OCI-LY1 (cell line): ENCODE measurements at regions not wholly inside any gene's neighbourhood (a gene's known extent, or its start where the extent isn't known, plus 50 kb on each side); places are given as distances from the start of the nearest gene placed in this dataset.

ENCODE experiments used
- H2AFZ ChIP-seq: fragments of 200-600 bp; sonication (generic), shearing (Covaris generic); 2 replicates; pipeline ENCODE4 v1.6.0; 2014; ENCODE audit warnings: antibody characterized with exemption, mild to moderate bottlenecking, low read length
- H3F3A ChIP-seq: fragments of 200-600 bp; sonication (generic), shearing (Covaris generic); 2 replicates; pipeline ENCODE4 v1.6.0; 2014; ENCODE audit warnings: mild to moderate bottlenecking, antibody characterized with exemption, low read length, moderate library complexity; ENCODE audit not compliant: insufficient read depth
- H3K27ac ChIP-seq: fragments of 200-600 bp; sonication (generic); 2 replicates; pipeline ENCODE4 v1.5.1; 2014; ENCODE audit warnings: low read length, mixed run types, mild to moderate bottlenecking, low read depth; ENCODE audit not compliant: poor library complexity, severe bottlenecking
- H3K27me3 ChIP-seq: fragments of 200-600 bp; sonication (generic); 2 replicates; pipeline ENCODE4 v1.6.0; 2014; ENCODE audit warnings: antibody characterized with exemption, mild to moderate bottlenecking, low read length, moderate library complexity; ENCODE audit not compliant: insufficient read depth
- H3K36me3 ChIP-seq: fragments of 200-600 bp; sonication (generic); 2 replicates; pipeline ENCODE4 v1.6.1; 2014; ENCODE audit warnings: mild to moderate bottlenecking, antibody characterized with exemption, low read length, moderate library complexity, mixed read lengths; ENCODE audit not compliant: insufficient read depth
- H3K4me1 ChIP-seq: fragments of 200-600 bp; sonication (generic); 2 replicates; pipeline ENCODE4 v1.5.1; 2014; ENCODE audit warnings: mild to moderate bottlenecking, low read length, moderate library complexity; ENCODE audit not compliant: insufficient read depth, severe bottlenecking
- H3K4me2 ChIP-seq: fragments of 200-600 bp; sonication (generic), shearing (Covaris generic); 2 replicates; pipeline ENCODE4 v1.6.1; 2014; ENCODE audit warnings: low read length
- H3K4me3 ChIP-seq: fragments of 200-600 bp; sonication (generic); 2 replicates; pipeline ENCODE4 v1.5.1; 2014; ENCODE audit warnings: low read length, low read depth, mild to moderate bottlenecking, mixed read lengths; ENCODE audit not compliant: poor library complexity, severe bottlenecking
- H3K79me2 ChIP-seq: fragments of 200-600 bp; shearing (Covaris generic); 2 replicates; pipeline ENCODE4 v1.6.1; 2016; ENCODE audit warnings: mixed run types, low read length, mixed read lengths; ENCODE audit not compliant: insufficient read depth
- H3K9ac ChIP-seq: fragments of 200-600 bp; sonication (generic), shearing (Covaris generic); 2 replicates; pipeline ENCODE4 v1.6.1; 2014; ENCODE audit warnings: mild to moderate bottlenecking, low read length, mixed read lengths
- H3K9me2 ChIP-seq: fragments of 200-600 bp; sonication (generic), shearing (Covaris generic); 2 replicates; pipeline ENCODE4 v1.6.1; 2014; ENCODE audit warnings: low read depth, mild to moderate bottlenecking, low read length, mixed read lengths
- H3K9me3 ChIP-seq: fragments of 200-600 bp; shearing (Covaris generic); 2 replicates; pipeline ENCODE4 v1.6.1; 2014; ENCODE audit warnings: low read length, mixed read lengths
- H4K20me1 ChIP-seq: fragments of 200-600 bp; sonication (generic), shearing (Covaris generic); 2 replicates; pipeline ENCODE4 v1.6.0; 2016; ENCODE audit warnings: mild to moderate bottlenecking, low read length; ENCODE audit not compliant: insufficient read depth
- CTCF ChIP-seq: fragments of 200-600 bp; sonication (generic), shearing (Covaris generic); IDR thresholded peaks from 2 replicates; pipeline ENCODE4 v1.5.1; 2017; ENCODE audit warnings: mild to moderate bottlenecking, antibody characterized with exemption, low read length, moderate library complexity, mixed read lengths
- EZH2 ChIP-seq: fragments of 200-600 bp; sonication (generic), shearing (Covaris generic); IDR thresholded peaks from 2 replicates; pipeline ENCODE4 v1.8.0; 2017; ENCODE audit warnings: borderline replicate concordance, mixed run types, mild to moderate bottlenecking, antibody characterized with exemption, low read length, moderate library complexity, mixed read lengths

- no peaks in the 10 kb centered on the region for H3F3A ChIP-seq
- no peaks in the 10 kb centered on the region for H3K4me1 ChIP-seq
- no peak overlapping the region for H3K4me2 ChIP-seq
- H3K79me2 ChIP-seq = no peaks in the 10 kb centered on the region
- TF ChIP-seq EZH2 (no peak), CTCF (no peak)
- no peak overlapping the region; the same call in 1 of the 2 replicates for H2AFZ ChIP-seq
- H4K20me1 ChIP-seq = no peaks in the 10 kb centered on the region
- H3K27me3 ChIP-seq = no peaks in the 10 kb centered on the region
- H3K27ac ChIP-seq = no peak overlapping the region
- H3K4me3 ChIP-seq = no peak overlapping the region
- no peaks in the 10 kb centered on the region for H3K9me2 ChIP-seq
- H3K36me3 ChIP-seq = no peaks in the 10 kb centered on the region
- H3K9me3 ChIP-seq = peaks cover 4% of the 10 kb centered on the region; the same call in 1 of the 2 replicates
- no peak overlapping the region for H3K9ac ChIP-seq
Measured at GRCh38 chr4:133355633-133356032, 206.5 kb downstream of the PCDH10 start.

- H3K27me3 ChIP-seq = no peaks in the 10 kb centered on the region
- peaks cover 7% of the 10 kb centered on the region; the same call in 1 of the 2 replicates for H3K9me3 ChIP-seq
- H3K27ac ChIP-seq = no peak overlapping the region
- H3K4me1 ChIP-seq = peaks cover 6% of the 10 kb centered on the region
- H3F3A ChIP-seq = no peaks in the 10 kb centered on the region
- no peak overlapping the region for H3K4me3 ChIP-seq
- no peaks in the 10 kb centered on the region for H3K9me2 ChIP-seq
- TF ChIP-seq CTCF (no peak), EZH2 (no peak)
- H3K36me3 ChIP-seq = no peaks in the 10 kb centered on the region
- no peak overlapping the region for H3K9ac ChIP-seq
- no peak overlapping the region; the same call in 1 of the 2 replicates for H2AFZ ChIP-seq
- no peaks in the 10 kb centered on the region for H4K20me1 ChIP-seq
- H3K4me2 ChIP-seq = no peak overlapping the region
- no peaks in the 10 kb centered on the region for H3K79me2 ChIP-seq
Measured at GRCh38 chr4:133347409-133347808, 198.3 kb downstream of the PCDH10 start.

GRCh38 chr4:133324491-133324890, 175.4 kb downstream of the PCDH10 start:
- Histone ChIP-seq H4K20me1 (no peaks in the 10 kb centered on the region), H3K9me3 (no peaks in the 10 kb centered on the region)
- TF ChIP-seq CTCF (no peak), EZH2 (no peak)

More at GRCh38 chr4:133324491-133324890, 175.4 kb downstream of the PCDH10 start:
- Histone ChIP-seq H3K9ac (no peak overlapping the region), H3K27me3 (no peaks in the 10 kb centered on the region), H2AFZ (no peak overlapping the region), H3K27ac (no peak overlapping the region), H3K4me1 (no peaks in the 10 kb centered on the region), H3K79me2 (no peaks in the 10 kb centered on the region), H3K9me2 (no peaks in the 10 kb centered on the region), H3K4me3 (no peak overlapping the region), H3K36me3 (no peaks in the 10 kb centered on the region), H3K4me2 (no peak overlapping the region), H3F3A (no peaks in the 10 kb centered on the region)
